Activated naive CD8-positive, alpha-beta T cell treated with anti-CD3 and anti-CD28 coated beads, Interleukin-2, amount 10 ng/mL, durations not matched to agents 7 days and 5 days (primary cell): ENCODE measurements at regions not wholly inside any gene's neighbourhood (a gene's known extent, or its start where the extent isn't known, plus 50 kb on each side); places are given as distances from the start of the nearest gene placed in this dataset.

Experiments used
- ATAC-seq: fragments of 150-1000 bp; cut with Tn5 transposase; one replicate; pipeline ENCODE4 v1.10.0; 2021; ENCODE audit warnings: low read depth, moderate library complexity
- POLR2A ChIA-PET: fragments of 350-600 bp; sonication (Branson Sonifier 250); formaldehyde crosslinking; loops from one replicate; lab custom pipeline; 2021; ENCODE audit warnings: antibody characterized with exemption; lab: Charles Lee
- DNase-seq: peaks from one replicate; pipeline ENCODE4 v3.0.0; 2021
- H3K27ac Mint-ChIP-seq: one replicate; pipeline ENCODE4 v1.8.0; 2022; ENCODE audit warnings: mild to moderate bottlenecking, mixed read lengths
- H3K27me3 Mint-ChIP-seq: one replicate; pipeline ENCODE4 v1.8.0; 2022; ENCODE audit warnings: mild to moderate bottlenecking, moderate library complexity, mixed read lengths
- H3K36me3 Mint-ChIP-seq: one replicate; pipeline ENCODE4 v1.8.0; 2021; ENCODE audit warnings: mild to moderate bottlenecking, mixed read lengths
- H3K4me1 Mint-ChIP-seq: one replicate; pipeline ENCODE4 v1.8.0; 2021; ENCODE audit warnings: mixed read lengths
- H3K4me3 Mint-ChIP-seq: one replicate; pipeline ENCODE4 v1.8.0; 2022; ENCODE audit warnings: mild to moderate bottlenecking, moderate library complexity, mixed read lengths
- H3K9me3 Mint-ChIP-seq: one replicate; pipeline ENCODE4 v1.8.0; 2021; ENCODE audit warnings: mixed read lengths

DNA sequence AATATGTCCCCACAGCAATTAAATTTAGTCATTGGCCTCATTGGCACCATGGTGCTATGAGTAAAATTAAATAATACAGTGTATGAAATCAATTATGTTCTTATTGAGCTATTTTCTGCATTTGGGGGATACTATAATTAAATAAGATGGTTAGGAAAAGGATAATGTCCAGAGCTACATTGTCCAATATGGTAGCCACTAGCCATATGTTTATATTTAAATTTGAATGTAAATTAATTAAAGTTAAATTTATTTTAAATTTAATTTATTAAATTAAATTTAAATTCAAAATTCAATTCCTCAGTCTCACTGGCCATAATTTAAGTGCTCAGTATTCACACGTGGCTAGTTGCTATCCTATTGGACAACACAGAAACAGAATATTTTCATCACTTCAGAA lies 115.7 kb downstream of the SPATA31D1 start:
- Mint-ChIP-seq H3K4me3 (no peak overlapping the region), H3K27me3 (no peaks in the 10 kb centered on the region)
- POLR2A ChIA-PET: no interaction called here

DNA sequence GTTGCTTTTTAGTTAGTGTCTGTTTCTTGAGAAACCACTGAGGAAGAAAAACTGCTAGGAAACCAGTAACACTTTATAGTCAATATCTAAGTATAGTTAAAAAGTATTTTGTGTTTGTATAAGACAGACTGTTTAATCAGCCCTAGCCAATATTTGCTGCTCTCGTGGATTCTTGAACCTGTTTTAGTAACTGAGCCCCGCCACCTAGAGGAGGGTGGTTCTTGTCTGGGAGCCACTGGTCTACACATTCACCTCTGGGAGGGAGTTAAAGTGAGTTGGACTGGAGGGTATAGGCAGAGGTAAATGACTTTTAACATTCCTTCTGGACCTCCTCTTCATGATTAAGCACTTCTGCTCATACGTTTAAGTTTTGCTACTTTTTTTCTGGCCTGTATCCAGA lies 117.2 kb downstream of the SPATA31D1 start:
- H3K27ac Mint-ChIP-seq: no peak overlapping the region
- H3K4me3 Mint-ChIP-seq: no peak overlapping the region
- H3K9me3 Mint-ChIP-seq: peaks cover 4% of the 10 kb centered on the region
- DNase-seq (no peak), ATAC-seq (no peak)
- H3K36me3 Mint-ChIP-seq: no peaks in the 10 kb centered on the region
- POLR2A ChIA-PET: no interaction called here
- H3K4me1 Mint-ChIP-seq: no peaks in the 10 kb centered on the region
- no peaks in the 10 kb centered on the region for H3K27me3 Mint-ChIP-seq

More for the DNA sequence above, 115.7 kb downstream of the SPATA31D1 start:
- Mint-ChIP-seq H3K27ac (no peak overlapping the region), H3K36me3 (no peaks in the 10 kb centered on the region), H3K4me1 (no peaks in the 10 kb centered on the region), H3K9me3 (peaks cover 4% of the 10 kb centered on the region)
- ATAC-seq: no peak
- DNase-seq: no peak

DNA sequence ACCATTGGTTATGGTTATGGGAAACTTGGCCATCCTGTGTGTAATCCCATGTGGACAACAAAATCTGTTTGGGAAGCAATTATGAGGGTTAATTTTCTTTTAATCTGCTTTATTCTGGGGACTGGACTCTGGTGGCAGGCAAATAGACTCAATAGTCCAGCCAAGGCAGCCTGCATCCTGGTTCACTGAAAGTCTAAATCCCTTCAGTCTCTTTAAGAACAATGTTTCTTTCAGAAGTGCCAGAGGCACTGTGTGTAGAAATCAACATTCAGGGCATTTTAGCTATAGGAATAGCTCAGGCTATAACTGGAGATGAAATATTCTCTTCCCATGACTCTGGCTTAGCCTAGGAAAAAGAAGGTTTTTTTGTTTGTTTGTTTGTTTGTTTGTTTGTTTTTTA lies 118.0 kb downstream of the SPATA31D1 start:
- POLR2A ChIA-PET: no interaction called here
- no peak overlapping the region for H3K4me3 Mint-ChIP-seq
- peaks cover 5% of the 10 kb centered on the region for H3K9me3 Mint-ChIP-seq
- DNase-seq (no peak), ATAC-seq (no peak)
- H3K36me3 Mint-ChIP-seq: no peaks in the 10 kb centered on the region
- no peak overlapping the region for H3K27ac Mint-ChIP-seq
- no peaks in the 10 kb centered on the region for H3K4me1 Mint-ChIP-seq
- no peaks in the 10 kb centered on the region for H3K27me3 Mint-ChIP-seq

DNA sequence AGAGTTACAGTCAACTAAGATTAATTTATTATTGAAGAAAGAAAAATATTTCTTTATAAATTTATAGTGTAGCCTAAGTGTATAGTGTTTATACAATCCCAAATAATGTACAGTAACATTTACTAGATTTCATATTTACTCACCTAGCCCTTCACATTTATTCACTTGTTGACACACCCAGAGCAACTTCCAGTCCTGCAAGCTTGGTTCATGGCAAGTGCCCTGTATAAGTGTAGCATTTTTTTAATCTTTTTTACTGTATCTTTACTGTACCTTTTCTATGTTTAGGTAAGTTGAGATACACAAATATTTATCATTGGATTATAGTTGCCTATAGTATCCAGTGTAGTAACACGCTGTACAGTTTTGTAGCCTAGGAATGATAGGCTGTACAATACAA lies 119.9 kb downstream of the SPATA31D1 start:
- no peak for ATAC-seq
- Mint-ChIP-seq H3K9me3 (peaks cover 2% of the 10 kb centered on the region), H3K27me3 (no peaks in the 10 kb centered on the region), H3K36me3 (no peaks in the 10 kb centered on the region), H3K4me3 (no peak overlapping the region), H3K27ac (no peak overlapping the region), H3K4me1 (no peaks in the 10 kb centered on the region)
- DNase-seq: no peak
- POLR2A ChIA-PET: no interaction called here

- DNase-seq (no peak), ATAC-seq (no peak)
- Mint-ChIP-seq H3K4me1 (no peaks in the 10 kb centered on the region), H3K27me3 (no peaks in the 10 kb centered on the region), H3K36me3 (no peaks in the 10 kb centered on the region), H3K4me3 (no peak overlapping the region), H3K9me3 (peaks cover 2% of the 10 kb centered on the region), H3K27ac (no peak overlapping the region)
- POLR2A ChIA-PET: no interaction called here
Observed at GRCh38 chr9:82108941-82109340, 120.4 kb downstream of the SPATA31D1 start.

DNA sequence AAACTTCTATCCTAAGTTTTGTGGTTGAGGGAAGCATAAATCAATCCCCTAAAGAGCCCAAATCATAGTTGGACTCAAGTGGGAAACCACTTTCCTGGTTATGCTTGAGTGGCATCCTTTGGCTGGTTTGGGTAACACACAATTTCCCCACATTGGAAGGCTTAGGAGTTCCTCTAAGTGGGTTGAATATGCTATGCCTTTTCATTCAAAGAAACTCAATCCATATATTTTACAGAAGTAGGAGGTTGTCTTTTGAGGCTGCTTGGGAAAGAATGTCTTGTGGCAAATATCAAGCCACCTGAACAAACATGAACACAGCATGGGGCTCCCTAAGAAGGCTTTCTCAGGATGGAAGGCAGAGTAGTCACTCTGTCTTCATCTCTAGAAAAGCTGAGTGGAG lies 121.1 kb downstream of the SPATA31D1 start:
- Mint-ChIP-seq H3K9me3 (peaks cover 2% of the 10 kb centered on the region), H3K27ac (no peak overlapping the region), H3K36me3 (no peaks in the 10 kb centered on the region), H3K27me3 (no peaks in the 10 kb centered on the region), H3K4me1 (no peaks in the 10 kb centered on the region), H3K4me3 (no peak overlapping the region)
- DNase-seq (no peak), ATAC-seq (no peak)
- POLR2A ChIA-PET: no interaction called here

DNA sequence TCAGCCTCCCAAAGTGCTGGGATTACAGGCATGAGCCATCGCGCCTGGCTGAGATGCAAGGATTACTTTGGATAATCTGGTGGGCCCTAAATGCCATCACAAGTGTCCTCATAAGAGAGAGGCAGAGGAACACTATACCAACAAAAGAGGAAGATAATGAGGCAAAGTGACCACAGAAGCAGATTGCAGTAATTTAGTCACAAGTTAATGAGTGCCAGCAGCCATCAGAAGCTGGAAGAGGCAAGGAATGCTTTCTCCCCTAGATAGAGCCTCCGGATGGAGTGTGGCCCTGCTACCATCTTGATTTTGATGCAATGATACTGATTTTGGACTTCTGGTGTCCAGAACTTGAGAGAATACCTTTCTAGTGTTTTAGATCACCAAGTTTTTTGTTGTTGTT lies 122.3 kb downstream of the SPATA31D1 start:
- H3K9me3 Mint-ChIP-seq: peaks cover 2% of the 10 kb centered on the region
- H3K27me3 Mint-ChIP-seq: no peaks in the 10 kb centered on the region
- no peak for DNase-seq

GRCh38 chr9:82115331-82115730 lies 126.8 kb downstream of the SPATA31D1 start:
- no peak for ATAC-seq
- H3K36me3 Mint-ChIP-seq: no peaks in the 10 kb centered on the region
- no peak overlapping the region for H3K27ac Mint-ChIP-seq
- H3K9me3 Mint-ChIP-seq: peaks cover 2% of the 10 kb centered on the region
- no peaks in the 10 kb centered on the region for H3K4me1 Mint-ChIP-seq
- DNase-seq: no peak
- POLR2A ChIA-PET: no interaction called here
- H3K4me3 Mint-ChIP-seq: no peak overlapping the region
- no peaks in the 10 kb centered on the region for H3K27me3 Mint-ChIP-seq

More for the DNA sequence above, 122.3 kb downstream of the SPATA31D1 start:
- no peak overlapping the region for H3K4me3 Mint-ChIP-seq
- POLR2A ChIA-PET: no interaction called here
- no peak overlapping the region for H3K27ac Mint-ChIP-seq
- no peaks in the 10 kb centered on the region for H3K36me3 Mint-ChIP-seq
- H3K4me1 Mint-ChIP-seq: no peaks in the 10 kb centered on the region
- ATAC-seq: no peak

GRCh38 chr9:82115900-82116299 lies 127.3 kb downstream of the SPATA31D1 start:
- H3K36me3 Mint-ChIP-seq: no peaks in the 10 kb centered on the region
- H3K9me3 Mint-ChIP-seq: peaks cover 2% of the 10 kb centered on the region
- POLR2A ChIA-PET: no interaction called here
- ATAC-seq: no peak
- H3K27me3 Mint-ChIP-seq: no peaks in the 10 kb centered on the region
- H3K4me1 Mint-ChIP-seq: no peaks in the 10 kb centered on the region
- no peak overlapping the region for H3K27ac Mint-ChIP-seq
- DNase-seq: no peak
- no peak overlapping the region for H3K4me3 Mint-ChIP-seq

- no peak overlapping the region for H3K27ac Mint-ChIP-seq
- ATAC-seq (no peak), DNase-seq (no peak)
- H3K27me3 Mint-ChIP-seq: no peaks in the 10 kb centered on the region
- no peaks in the 10 kb centered on the region for H3K36me3 Mint-ChIP-seq
- no peaks in the 10 kb centered on the region for H3K9me3 Mint-ChIP-seq
- no peaks in the 10 kb centered on the region for H3K4me1 Mint-ChIP-seq
- POLR2A ChIA-PET: no interaction called here
- no peak overlapping the region for H3K4me3 Mint-ChIP-seq
Observed at GRCh38 chr9:82116556-82116955, 128.0 kb downstream of the SPATA31D1 start.

- Mint-ChIP-seq H3K4me1 (no peaks in the 10 kb centered on the region), H3K27me3 (no peaks in the 10 kb centered on the region), H3K36me3 (no peaks in the 10 kb centered on the region), H3K9me3 (no peaks in the 10 kb centered on the region), H3K4me3 (no peak overlapping the region), H3K27ac (no peak overlapping the region)
- ATAC-seq (no peak), DNase-seq (no peak)
- POLR2A ChIA-PET: no interaction called here
Observed at GRCh38 chr9:82117026-82117811, 128.6 kb downstream of the SPATA31D1 start.

DNA sequence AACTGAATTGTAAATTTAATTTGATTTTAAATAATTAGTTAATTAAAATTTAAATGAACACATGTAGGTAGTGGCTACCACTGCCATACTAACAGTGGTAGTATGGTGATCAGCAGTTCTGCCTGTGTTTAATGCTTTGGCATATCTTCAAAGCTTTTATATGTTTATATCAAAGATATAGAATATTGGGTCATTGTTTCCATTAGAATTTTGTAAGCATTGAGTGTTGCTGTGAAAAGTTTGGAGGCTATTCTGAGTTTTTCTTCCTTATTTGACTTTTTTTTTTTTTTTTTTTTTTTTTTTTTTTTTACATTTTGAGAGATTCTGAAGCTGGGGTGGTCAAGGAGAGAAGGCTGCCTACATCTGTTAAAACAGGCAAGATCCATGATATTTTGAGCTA lies 134.2 kb downstream of the SPATA31D1 start:
- no peaks in the 10 kb centered on the region for H3K27me3 Mint-ChIP-seq
- no peaks in the 10 kb centered on the region for H3K9me3 Mint-ChIP-seq
- no peak for DNase-seq
- H3K36me3 Mint-ChIP-seq: no peaks in the 10 kb centered on the region
- no peak for ATAC-seq
- H3K27ac Mint-ChIP-seq: no peak overlapping the region
- POLR2A ChIA-PET: no interaction called here
- no peak overlapping the region for H3K4me3 Mint-ChIP-seq
- no peaks in the 10 kb centered on the region for H3K4me1 Mint-ChIP-seq

DNA sequence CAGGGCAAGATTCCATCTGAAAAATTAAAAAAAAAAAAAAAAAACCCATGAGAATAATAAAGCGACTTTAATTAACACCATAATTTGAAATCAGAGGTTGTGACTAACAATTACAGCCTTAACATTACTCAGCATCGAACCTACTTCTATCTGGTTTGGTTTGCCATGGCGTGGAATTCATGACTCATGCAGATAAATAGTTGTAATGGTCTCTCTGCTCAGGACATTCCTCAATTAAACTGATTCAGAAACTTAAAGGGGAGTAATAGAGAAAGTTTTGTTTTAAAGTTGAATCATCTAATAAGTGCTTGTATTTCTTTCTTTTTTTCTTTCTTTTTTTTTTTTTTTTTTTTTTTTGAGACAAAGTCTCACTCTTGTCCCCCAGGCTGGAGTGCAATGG lies 135.5 kb downstream of the SPATA31D1 start:
- POLR2A ChIA-PET: no interaction called here
- H3K27ac Mint-ChIP-seq: no peak overlapping the region
- DNase-seq (no peak), ATAC-seq (no peak)
- no peaks in the 10 kb centered on the region for H3K9me3 Mint-ChIP-seq
- H3K4me1 Mint-ChIP-seq: no peaks in the 10 kb centered on the region
- H3K36me3 Mint-ChIP-seq: no peaks in the 10 kb centered on the region
- H3K27me3 Mint-ChIP-seq: no peaks in the 10 kb centered on the region
- no peak overlapping the region for H3K4me3 Mint-ChIP-seq

GRCh38 chr9:82126256-82126655 lies 137.7 kb downstream of the SPATA31D1 start:
- no peak overlapping the region for H3K4me3 Mint-ChIP-seq
- H3K9me3 Mint-ChIP-seq: no peaks in the 10 kb centered on the region
- H3K4me1 Mint-ChIP-seq: no peaks in the 10 kb centered on the region
- POLR2A ChIA-PET: no interaction called here
- no peak overlapping the region for H3K27ac Mint-ChIP-seq
- no peak for ATAC-seq
- no peak for DNase-seq
- H3K36me3 Mint-ChIP-seq: no peaks in the 10 kb centered on the region
- H3K27me3 Mint-ChIP-seq: no peaks in the 10 kb centered on the region
